GM18868 (cell line): ENCODE measurements at regions not wholly inside any gene's neighbourhood (a gene's known extent, or its start where the extent isn't known, plus 50 kb on each side); places are given as distances from the start of the nearest gene placed in this dataset.
A peak's percentile ranks its signal among the peaks of the same experiment; 100 is the strongest.

Experiments
- ATAC-seq: cut with Tn5 transposase; IDR thresholded peaks from one replicate; pipeline ENCODE4 v1.9.1; 2021; ENCODE audit warnings: mild to moderate bottlenecking, moderate library complexity; ENCODE audit not compliant: unreplicated experiment

GRCh38 chr16:55257966-55258613 is 65.9 kb upstream of the IRX6 start:
- ATAC-seq = peak; percentile 87

GRCh38 chr16:55261301-55261700 is 62.7 kb upstream of the IRX6 start:
- no peak for ATAC-seq

GRCh38 chr16:55263271-55264250 is 60.4 kb upstream of the IRX6 start:
- ATAC-seq = no peak

- ATAC-seq = no peak
Observed at GRCh38 chr16:55264949-55265348, 59.1 kb upstream of the IRX6 start.

- no peak for ATAC-seq
Observed at GRCh38 chr16:55265926-55266325, 58.1 kb upstream of the IRX6 start.

GRCh38 chr16:55271945-55272513 is 52.0 kb upstream of the IRX6 start:
- no peak for ATAC-seq

- ATAC-seq = no peak
Observed at GRCh38 chr16:55272744-55273143, 51.3 kb upstream of the IRX6 start.

- no peak for ATAC-seq
Observed at GRCh38 chr16:55273356-55273755, 50.6 kb upstream of the IRX6 start.

GRCh38 chr16:55273959-55274358 is 50.0 kb upstream of the IRX6 start:
- no peak for ATAC-seq
